Adrenal gland (tissue), 9 donors: ENCODE measurements at regions not wholly inside any gene's neighbourhood (a gene's known extent, or its start where the extent isn't known, plus 50 kb on each side); places are given as distances from the start of the nearest gene placed in this dataset.
"Not testable (repeated sequence)": the region's sequence is repeated elsewhere in the genome, so short reads cannot be mapped to it uniquely, and the experiment has no call there.

Experiments
- DNase-seq, 7 donors: peaks; one replicate each; pipeline ENCODE4 v3.0.0-alpha.2; 2019 to 2020
- H3K27ac ChIP-seq, 5 donors: fragments of 200-600 bp; sonication (generic) in 4 of 5; 1 replicate in 3 of 5; 2 replicates in 2 of 5; pipeline versions ENCODE4 v1.5.1 to v1.8.0; 2016 to 2020; ENCODE audit warnings: mild to moderate bottlenecking in 1 of 5
- H3K27me3 ChIP-seq: fragments of 200-600 bp; 2 replicates; pipeline ENCODE4 v1.8.0; 2021
- H3K36me3 ChIP-seq, 2 donors: fragments of 200-600 bp; replicated peaks in 1 of 2; 1 replicate in 1 of 2; 2 replicates in 1 of 2; pipeline versions ENCODE4 v1.5.1 to v1.8.0; 2018 to 2022
- H3K4me1 ChIP-seq, 2 donors: fragments of 200-600 bp; replicated peaks in 1 of 2; 1 replicate in 1 of 2; 2 replicates in 1 of 2; pipeline versions ENCODE4 v1.5.1 to v1.8.0; 2018 to 2021
- H3K4me3 ChIP-seq, 4 donors: fragments of 200-600 bp; sonication (generic) in 3 of 4; one replicate each; pipeline ENCODE4 v1.5.1; 2016 to 2018
- H3K9me3 ChIP-seq, 3 donors: fragments of 200-600 bp; sonication (generic) in 1 of 3; replicated peaks in 1 of 3; 1 replicate in 2 of 3; 2 replicates in 1 of 3; pipeline versions ENCODE4 v1.5.1 to v1.8.0; 2016 to 2021
- CTCF ChIP-seq, 6 experiments: fragments of 450-650 bp in 4 of 6; fragments of 200-600 bp in 2 of 6; sonication (generic) in 1 of 6; IDR thresholded peaks; 1 replicate in 5 of 6; 2 replicates in 1 of 6; pipeline versions ENCODE4 v1.5.1 to v1.8.0; 2016 to 2021; ENCODE audit warnings: antibody characterized with exemption in 6 of 6, mild to moderate bottlenecking in 2 of 6, moderate library complexity in 1 of 6
- POLR2A ChIP-seq, 2 donors: fragments of 450-650 bp; IDR thresholded peaks; one replicate each; pipeline ENCODE4 v1.6.1; 2017; ENCODE audit warnings: antibody characterized with exemption in 2 of 2, mild to moderate bottlenecking in 2 of 2, moderate library complexity in 1 of 2
- WGBS, 4 donors: extraction: QIAGEN DNeasy Blood & Tissue Kit in 2 of 4; methylation state at CpG; one replicate each; pipeline versions ENCODE4 v1.1.5 to v1.1.7; 2013 to 2017; 5-methylcytosine and 5-hydroxymethylcytosine counted together
- intact Hi-C, 2 donors: fragments of 100-400 bp; cut with DNase I; formaldehyde crosslinking; loops; one replicate each; pipeline versions ENCODE4 v1.14.1 to v1.15.0; 2022 to 2023
- donor health status: healthy with polysubstance abuse.
- donor health status: Bipolar disorder and iron deficiency.
- donor health status: DM: yes; HTN: yes; CAD: no.
- donor health status: DM: no; HTN: no; CAD: no.
- donor health status: DM: no; HTN: no; CAD: no.

GRCh38 chr10:30691639-30692015, 62.1 kb upstream of the LYZL2 start:
- H3K27me3 ChIP-seq = no peaks in the 10 kb centered on the region
- TF ChIP-seq CTCF (IDR thresholded peaks at IDR 0.05) = no peak
- no peak for TF ChIP-seq POLR2A (IDR thresholded peaks at IDR 0.05)
- H3K9me3 ChIP-seq = no peaks in the 10 kb centered on the region
- H3K27ac ChIP-seq = no peak overlapping the region
- 90 to 94% (median 94%) methylated on average over 13 of the region's 13 CpGs for WGBS, 4 donors
- no peak overlapping the region for H3K4me3 ChIP-seq
- no peaks in the 10 kb centered on the region for H3K4me1 ChIP-seq
- intact Hi-C loops = no loop called here
- H3K36me3 ChIP-seq = no peaks in the 10 kb centered on the region
- DNase-seq = no peak

GRCh38 chr10:30690948-30691638, 61.5 kb upstream of the LYZL2 start:
- H3K4me3 ChIP-seq, H3K27me3 ChIP-seq, H3K27ac ChIP-seq, H3K4me1 ChIP-seq, H3K36me3 ChIP-seq, intact Hi-C loops, DNase-seq, H3K9me3 ChIP-seq: not testable (repeated sequence)
- WGBS, 4 donors = 85 to 89% (median 87%) methylated on average over 24 of the region's 24 CpGs

- H3K9me3 ChIP-seq = no peaks in the 10 kb centered on the region
- WGBS, 4 donors = 35 to 64% (median 40%) methylated on average over 4 of the region's 4 CpGs
- no peak overlapping the region for H3K4me3 ChIP-seq
- H3K36me3 ChIP-seq = no peaks in the 10 kb centered on the region
- H3K27ac ChIP-seq = no peak overlapping the region
- no peak for DNase-seq
- TF ChIP-seq CTCF (IDR thresholded peaks at IDR 0.05) = no peak
- no peak for TF ChIP-seq POLR2A (IDR thresholded peaks at IDR 0.05)
- no peaks in the 10 kb centered on the region for H3K4me1 ChIP-seq
- peaks cover 11% of the 10 kb centered on the region for H3K27me3 ChIP-seq
- intact Hi-C loops = no loop called here
Observed at GRCh38 chr10:30688456-30688855, 58.9 kb upstream of the LYZL2 start.

- no peak for TF ChIP-seq POLR2A (IDR thresholded peaks at IDR 0.05)
- TF ChIP-seq CTCF (IDR thresholded peaks at IDR 0.05) = peak; percentile 68 to 88 (median 78)
- Histone ChIP-seq H3K27me3 (peaks cover 11% of the 10 kb centered on the region), H3K4me1 (no peaks in the 10 kb centered on the region), H3K36me3 (no peaks in the 10 kb centered on the region), H3K4me3 (no peak overlapping the region), H3K27ac (no peak overlapping the region), H3K9me3 (no peaks in the 10 kb centered on the region)
- 0 to 2% (median 0%) methylated on average over 7 of the region's 7 CpGs for WGBS, 4 donors
- intact Hi-C loops = no loop called here
- peak; percentile 70 to 90 (median 82) for DNase-seq
Observed at GRCh38 chr10:30687698-30688213, 58.2 kb upstream of the LYZL2 start.

- H3K27ac ChIP-seq = no peak overlapping the region
- H3K4me1 ChIP-seq = no peaks in the 10 kb centered on the region
- H3K4me3 ChIP-seq = no peak overlapping the region
- H3K27me3 ChIP-seq = peaks cover 11% of the 10 kb centered on the region
- intact Hi-C loops = no loop called here
- 52 to 63% (median 59%) methylated on average over 3 of the region's 3 CpGs for WGBS, 4 donors
- DNase-seq = no peak
- H3K9me3 ChIP-seq = no peaks in the 10 kb centered on the region
- TF ChIP-seq CTCF (IDR thresholded peaks at IDR 0.05) (no peak), POLR2A (IDR thresholded peaks at IDR 0.05) (no peak)
- H3K36me3 ChIP-seq = no peaks in the 10 kb centered on the region
Observed at GRCh38 chr10:30686708-30687107, 57.2 kb upstream of the LYZL2 start.
